ENCODE measurements at regions not wholly inside any gene's neighbourhood (a gene's known extent, or its start where the extent isn't known, plus 50 kb on each side); places are given as distances from the start of the nearest gene placed in this dataset.

- TF ChIP-seq POLR2A (IDR thresholded peaks at IDR 0.05) (no peak), CTCF (IDR thresholded peaks at IDR 0.05) (no peak)
Measured at GRCh38 chr7:131630427-131630826, 74.0 kb upstream of the PODXL start.

All from body of pancreas (tissue), 4 donors.